HG02870 (cell line): ENCODE measurements at regions not wholly inside any gene's neighbourhood (a gene's known extent, or its start where the extent isn't known, plus 50 kb on each side); places are given as distances from the start of the nearest gene placed in this dataset.
A peak's percentile ranks its signal among the peaks of the same experiment; 100 is the strongest.

Experiments used
- ATAC-seq: cut with Tn5 transposase; IDR thresholded peaks from one replicate; pipeline ENCODE4 v1.9.1; 2021; ENCODE audit warnings: mild to moderate bottlenecking, moderate library complexity; ENCODE audit not compliant: unreplicated experiment

- ATAC-seq = no peak
Measured at GRCh38 chr5:171578829-171579491, 159.5 kb downstream of the FGF18 start.

GRCh38 chr5:171579976-171580411, 160.5 kb downstream of the FGF18 start:
- no peak for ATAC-seq

- ATAC-seq = no peak
Measured at GRCh38 chr5:171580502-171581265, 161.2 kb downstream of the FGF18 start.

DNA sequence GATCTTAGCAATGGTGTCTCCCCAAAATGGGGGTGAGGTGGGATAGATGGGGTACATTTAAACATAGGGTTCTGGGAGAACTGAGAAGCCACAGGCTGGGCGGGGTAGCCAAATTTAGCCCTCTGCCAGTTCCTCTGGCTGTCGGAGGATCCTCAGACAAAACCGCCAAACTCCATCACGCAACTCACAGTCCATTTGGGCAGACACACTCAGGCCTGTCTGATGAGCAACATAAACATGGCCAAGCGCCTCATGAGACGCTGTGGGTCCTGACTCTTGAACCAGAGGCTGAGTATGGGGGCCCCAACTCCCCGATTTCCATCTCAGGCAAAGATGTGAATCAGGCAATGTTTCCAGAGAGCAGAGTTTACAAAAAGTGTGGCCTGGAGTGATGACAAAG, 162.3 kb downstream of the FGF18 start:
- ATAC-seq = no peak

DNA sequence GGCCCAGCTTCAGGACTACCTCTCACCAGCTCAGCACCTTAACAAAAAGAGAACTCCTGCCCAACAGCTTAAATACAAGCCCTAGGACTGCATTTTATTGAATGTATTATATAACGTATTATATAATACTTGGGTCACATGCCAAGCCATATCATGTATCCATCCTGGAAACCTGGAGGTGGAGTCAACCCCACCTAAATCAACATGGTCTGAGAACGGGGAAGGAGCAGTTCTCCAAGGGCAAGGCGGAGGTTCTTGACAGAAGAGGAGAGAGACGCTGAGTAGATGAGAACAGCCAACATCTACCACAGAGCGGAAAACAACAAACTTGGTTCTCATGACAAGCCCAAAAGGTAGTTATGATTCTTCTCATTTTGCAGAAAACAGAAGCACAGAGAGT, 163.4 kb downstream of the FGF18 start:
- no peak for ATAC-seq

GRCh38 chr5:171585981-171586380, 166.5 kb downstream of the FGF18 start:
- ATAC-seq = no peak

DNA sequence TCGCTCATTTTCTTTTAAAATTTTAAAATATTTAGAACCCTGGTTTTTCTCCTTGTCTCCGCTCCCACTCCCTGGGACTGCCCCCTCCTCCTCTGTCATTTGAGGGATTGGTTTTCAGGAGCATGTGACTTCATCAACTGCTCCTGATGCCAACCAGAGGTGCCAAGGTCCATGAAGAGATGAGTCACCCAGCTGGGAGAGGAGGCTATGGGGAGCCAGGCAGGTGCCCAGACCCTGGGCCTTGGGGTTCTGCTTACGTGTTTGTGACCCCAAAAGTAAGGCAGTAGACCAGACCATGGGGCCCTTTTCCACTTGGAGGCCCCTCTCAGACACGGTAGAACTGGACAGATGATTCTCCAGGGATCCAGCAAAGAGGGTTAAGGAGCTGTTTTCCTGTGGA, 167.0 kb downstream of the FGF18 start:
- no peak for ATAC-seq

DNA sequence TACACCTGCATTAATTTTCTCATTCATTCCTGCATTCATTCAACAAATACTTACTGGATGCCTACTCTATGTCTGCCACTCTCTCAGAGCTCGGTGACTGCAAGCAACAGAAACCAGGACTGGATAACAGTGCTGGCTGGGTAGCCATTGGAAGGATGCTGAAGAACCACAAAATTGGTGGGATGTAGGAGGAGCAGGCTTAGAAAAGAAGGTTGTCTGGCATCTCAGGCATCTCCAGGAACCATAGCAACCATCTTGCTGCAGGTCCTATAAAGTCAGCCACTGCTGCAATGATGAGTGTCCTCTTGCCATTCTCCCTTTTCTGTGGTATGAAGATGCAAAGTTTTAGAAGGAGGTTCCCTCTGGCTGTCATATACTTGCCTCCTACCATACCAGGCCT, 168.6 kb downstream of the FGF18 start:
- ATAC-seq = no peak

- ATAC-seq = no peak
Measured at GRCh38 chr5:171588790-171589189, 169.3 kb downstream of the FGF18 start.

DNA sequence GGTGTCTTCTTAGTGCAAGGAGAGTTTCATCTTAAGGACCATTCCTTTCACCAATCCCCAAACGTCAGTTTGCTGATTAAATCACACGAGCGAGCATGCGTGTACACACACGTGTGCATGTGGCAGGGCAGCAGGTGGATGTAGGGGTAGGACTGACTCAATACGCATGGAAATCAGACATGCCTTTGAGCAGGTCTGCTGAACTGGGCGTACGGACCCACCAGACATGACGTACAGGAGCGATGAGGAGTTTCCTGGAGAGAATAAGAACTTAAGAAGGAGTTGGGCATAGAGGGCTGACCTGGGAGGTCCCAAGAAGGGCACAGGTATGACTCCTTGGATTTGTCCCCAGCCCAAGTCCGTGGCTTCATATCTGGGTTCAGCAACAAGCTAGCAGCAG, 170.0 kb downstream of the FGF18 start:
- no peak for ATAC-seq

- no peak for ATAC-seq
Measured at GRCh38 chr5:171592076-171592475, 172.6 kb downstream of the FGF18 start.

GRCh38 chr5:171592736-171593135, 173.3 kb downstream of the FGF18 start:
- ATAC-seq = no peak

DNA sequence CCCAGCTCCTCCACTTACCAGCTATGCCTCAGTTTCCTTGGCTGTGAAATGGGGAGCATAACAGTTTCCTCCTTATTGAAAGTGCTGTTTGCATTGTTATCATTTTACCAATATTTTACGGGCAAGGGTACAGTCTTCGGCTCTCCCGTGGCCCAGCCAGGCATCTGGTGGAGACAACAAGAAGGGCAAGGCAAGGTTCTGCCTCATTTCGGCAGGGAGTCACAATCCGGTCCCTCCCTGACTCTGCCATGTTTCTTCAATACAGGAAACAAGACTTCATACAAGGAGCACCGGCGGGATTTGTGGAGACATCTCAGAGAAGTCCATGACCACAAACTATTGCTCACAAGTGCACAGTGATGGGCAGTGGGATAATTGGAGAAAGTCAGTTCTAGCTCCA, 174.0 kb downstream of the FGF18 start:
- no peak for ATAC-seq

- ATAC-seq = no peak
Measured at GRCh38 chr5:171593976-171594375, 174.5 kb downstream of the FGF18 start.

- ATAC-seq = no peak
Measured at GRCh38 chr5:171595401-171595800, 176.0 kb downstream of the FGF18 start.

- peak; percentile 79 for ATAC-seq
Measured at GRCh38 chr5:171595801-171596231, 176.4 kb downstream of the FGF18 start.

DNA sequence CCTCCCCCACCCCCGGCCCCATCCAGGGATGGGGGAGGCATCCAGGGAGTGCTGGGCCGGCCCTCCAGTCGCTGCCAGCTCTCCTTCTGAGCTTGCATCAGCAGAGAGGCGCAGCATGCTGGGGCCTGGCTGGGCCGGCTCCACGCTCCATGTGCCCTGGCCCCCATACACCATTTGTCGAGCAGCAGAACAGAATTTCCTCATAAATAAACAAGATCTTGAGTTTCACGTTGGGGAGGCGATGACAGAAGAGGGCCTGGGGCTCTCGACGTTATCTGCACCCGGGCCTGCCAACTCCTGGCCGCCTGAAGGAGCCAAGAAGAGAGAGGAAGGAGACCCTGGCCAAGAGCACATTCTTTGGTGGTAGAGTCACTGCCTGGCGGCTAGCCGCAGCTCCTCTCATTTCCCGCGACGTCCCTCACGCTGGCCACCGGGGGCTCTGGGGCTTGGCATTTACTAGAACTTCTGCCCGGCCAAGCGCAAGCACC, 177.0 kb downstream of the FGF18 start:
- ATAC-seq = no peak

- ATAC-seq = no peak
Measured at GRCh38 chr5:171597946-171598640, 178.6 kb downstream of the FGF18 start.

DNA sequence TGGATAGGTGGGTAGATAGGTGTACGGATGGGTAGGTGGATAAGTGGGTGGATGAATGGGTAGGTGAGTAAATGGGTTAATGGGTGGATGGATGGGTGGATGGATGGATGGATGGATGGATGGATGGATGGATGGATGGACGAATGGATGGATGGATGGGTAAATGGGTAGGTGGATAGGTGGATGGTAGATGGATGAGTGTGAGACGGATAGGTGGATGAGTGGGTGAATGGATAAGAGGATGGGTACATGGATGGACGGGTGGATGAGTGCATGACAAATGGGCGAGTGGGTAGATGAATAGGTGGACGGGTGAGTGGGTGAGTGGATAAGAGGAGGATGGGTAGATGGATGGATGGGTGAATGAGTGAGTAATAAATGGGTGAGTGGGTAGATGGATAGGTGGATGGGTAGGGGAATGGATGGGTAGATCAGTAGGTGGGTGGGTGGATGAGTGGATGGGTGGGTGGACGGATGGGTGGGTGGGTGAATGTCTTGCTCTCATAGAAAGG, 179.2 kb downstream of the FGF18 start:
- ATAC-seq = no peak

- ATAC-seq = no peak
Measured at GRCh38 chr5:171599411-171599810, 180.0 kb downstream of the FGF18 start.

DNA sequence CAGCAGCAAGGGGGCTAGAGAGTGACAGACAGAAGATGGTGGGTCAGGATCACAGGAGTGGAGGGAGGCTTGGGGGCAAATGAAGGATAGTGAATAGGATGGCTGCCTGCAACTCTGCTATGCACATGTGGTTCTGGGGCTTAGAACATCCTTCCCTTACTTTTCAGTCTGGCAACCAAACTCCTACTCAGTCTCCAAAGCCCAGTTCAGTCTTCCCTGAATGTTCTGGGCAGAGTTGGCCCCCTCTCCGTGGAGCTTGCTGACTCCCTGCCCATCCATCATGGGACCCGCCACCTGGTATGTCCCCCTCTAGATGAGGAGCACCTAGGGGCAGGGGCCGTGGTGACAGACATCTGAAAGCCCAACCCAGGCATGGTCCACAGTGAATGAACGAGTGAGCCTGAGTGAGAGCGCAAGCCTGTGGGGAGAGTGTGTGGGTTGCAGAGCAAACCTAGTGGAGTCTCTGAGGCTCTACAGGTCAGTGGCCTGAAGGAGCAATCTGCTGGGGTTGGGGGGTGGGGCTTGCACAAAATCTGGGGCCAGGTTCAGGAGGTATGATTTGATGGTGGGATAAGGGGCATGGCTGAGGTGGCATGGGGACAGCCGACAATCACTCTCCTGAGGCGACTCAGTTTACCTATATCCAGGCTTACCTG, 180.6 kb downstream of the FGF18 start:
- ATAC-seq = no peak
